ENCODE measurements at regions not wholly inside any gene's neighbourhood (a gene's known extent, or its start where the extent isn't known, plus 50 kb on each side); places are given as distances from the start of the nearest gene placed in this dataset.

GRCh38 chr3:168498194-168498593 is 402.5 kb upstream of the GOLIM4 start:
- no peak overlapping the region for H3K4me2 ChIP-seq
- DNase-seq (ENCODE audit: low spot score) (no peak), ATAC-seq (no peak)
- peaks cover 6% of the 10 kb centered on the region; the same call in 2 of the 3 replicates for H3K4me1 Mint-ChIP-seq
- H3K4me3 ChIP-seq: no peak overlapping the region
- no peaks in the 10 kb centered on the region for H4K20me1 ChIP-seq (replicated peaks; ENCODE audit: insufficient read depth)
- H3K79me2 ChIP-seq (replicated peaks; ENCODE audit: insufficient read depth): no peaks in the 10 kb centered on the region
- H3K4me1 ChIP-seq (ENCODE audit: insufficient read depth): no peaks in the 10 kb centered on the region
- no peaks in the 10 kb centered on the region for H3K36me3 Mint-ChIP-seq (ENCODE audit: low read depth)
- no peak overlapping the region for H3K27ac Mint-ChIP-seq
- no peak overlapping the region for H3K4me3 Mint-ChIP-seq
- no peak overlapping the region for H2AFZ ChIP-seq
- H3K9me2 ChIP-seq (ENCODE audit: insufficient read depth): 0 out of 2 replicates have a peak, but pooled peaks cover 6% of the 10 kb centered on the region
- H3F3A ChIP-seq (replicated peaks; ENCODE audit: low read depth): no peaks in the 10 kb centered on the region
- H3K27me3 Mint-ChIP-seq (ENCODE audit: insufficient read depth, low read depth, poor library complexity): peaks cover 2% of the 10 kb centered on the region
- no peaks in the 10 kb centered on the region for H3K36me3 ChIP-seq (ENCODE audit: insufficient read depth)
- H3K9me3 Mint-ChIP-seq: no peaks in the 10 kb centered on the region
- no peak for TF ChIP-seq REST (IDR thresholded peaks at IDR 0.05; ENCODE audit: unreplicated experiment)
- TF ChIP-seq NANOG (IDR thresholded peaks at IDR 0.05; ENCODE audit: borderline replicate concordance): no peak
- TF ChIP-seq CREB1 (CRISPR knock-in tag; IDR thresholded peaks at IDR 0.05; ENCODE audit: low read depth): no peak
- H3K27ac ChIP-seq (ENCODE audit: low read depth): no peak overlapping the region
- no peaks in the 10 kb centered on the region for H3K27me3 ChIP-seq (ENCODE audit: insufficient read depth)

- no peak overlapping the region for H2AFZ ChIP-seq
- Mint-ChIP-seq H3K9me3 (no peaks in the 10 kb centered on the region), H3K4me1 (peaks cover 7% of the 10 kb centered on the region; the same call in 2 of the 3 replicates), H3K27ac (no peak overlapping the region), H3K27me3 (ENCODE audit: insufficient read depth, low read depth, poor library complexity) (peaks cover 2% of the 10 kb centered on the region), H3K36me3 (ENCODE audit: low read depth) (no peaks in the 10 kb centered on the region), H3K4me3 (no peak overlapping the region)
- ATAC-seq: no peak
- no peak overlapping the region for H3K4me3 ChIP-seq
- no peak for DNase-seq (ENCODE audit: low spot score)
- no peak overlapping the region for H3K4me2 ChIP-seq
- no peak for TF ChIP-seq CTCF (conservative IDR thresholded peaks at IDR 0.05; ENCODE audit: low read depth in 2 of 2)
- no peak for TF ChIP-seq ETS1 (IDR thresholded peaks at IDR 0.05)
- TF ChIP-seq CREB1 (CRISPR knock-in tag; IDR thresholded peaks at IDR 0.05; ENCODE audit: low read depth): no peak
- no peak for TF ChIP-seq STAT1 (IDR thresholded peaks at IDR 0.05; ENCODE audit: unreplicated experiment)
- no peak for TF ChIP-seq NANOG (IDR thresholded peaks at IDR 0.05; ENCODE audit: borderline replicate concordance)
- TF ChIP-seq JUNB (IDR thresholded peaks at IDR 0.05; ENCODE audit: unreplicated experiment): no peak
- H3K36me3 ChIP-seq (ENCODE audit: insufficient read depth): no peaks in the 10 kb centered on the region
- 0 out of 2 replicates have a peak, but pooled peaks cover 6% of the 10 kb centered on the region for H3K9me2 ChIP-seq (ENCODE audit: insufficient read depth)
- H3F3A ChIP-seq (replicated peaks; ENCODE audit: low read depth): no peaks in the 10 kb centered on the region
- H3K27me3 ChIP-seq (ENCODE audit: insufficient read depth): no peaks in the 10 kb centered on the region
- H3K79me2 ChIP-seq (replicated peaks; ENCODE audit: insufficient read depth): no peaks in the 10 kb centered on the region
- H3K4me1 ChIP-seq (ENCODE audit: insufficient read depth): no peaks in the 10 kb centered on the region
- H4K20me1 ChIP-seq (replicated peaks; ENCODE audit: insufficient read depth): no peaks in the 10 kb centered on the region
- no peak overlapping the region for H3K27ac ChIP-seq (ENCODE audit: low read depth)
Measured at GRCh38 chr3:168497741-168498140, 402.0 kb upstream of the GOLIM4 start.

All from GM23338 (cell line).